Panc1 (cell line): ENCODE measurements at regions not wholly inside any gene's neighbourhood (a gene's known extent, or its start where the extent isn't known, plus 50 kb on each side); places are given as distances from the start of the nearest gene placed in this dataset.
"Not testable (repeated sequence)": the region's sequence is repeated elsewhere in the genome, so short reads cannot be mapped to it uniquely, and the experiment has no call there.

Source experiments
- ATAC-seq: fragments of 200-7000 bp; cut with Tn5 transposase; 2 replicates; pipeline ENCODE4 v1.9.1; 2020; ENCODE audit warnings: mild to moderate bottlenecking, moderate library complexity
- BruUV-seq: library from RNA; stranded (reverse); fragments of 400-500 nt; replicated peaks from 2 replicates; lab custom pipeline; 2021; lab: Mats Ljungman, UMichigan
- CTCF ChIA-PET: fragments of 300-600 bp; sonication (Branson Sonifier 250); formaldehyde crosslinking; loops from one replicate; lab custom pipeline; 2022; ENCODE audit warnings: antibody characterized with exemption; lab: Charles Lee
- POLR2A ChIA-PET: fragments of 300-600 bp; sonication (Branson Sonifier 250); formaldehyde crosslinking; loops from one replicate; lab custom pipeline; 2022; ENCODE audit warnings: antibody characterized with exemption; lab: Charles Lee
- DNase-seq: peaks from one replicate; pipeline ENCODE4 v3.0.0-alpha.2; 2010; ENCODE audit warnings: low read depth, low spot score
- H3K27ac ChIP-seq: 2 replicates; pipeline ENCODE4 v1.5.1; 2011; ENCODE audit warnings: mild to moderate bottlenecking, low read length, inconsistent platforms
- H3K27me3 ChIP-seq: fragments of 200-500 bp; sonication (Bioruptor generic); 2 replicates; pipeline ENCODE4 v1.6.0; 2014; ENCODE audit warnings: low read length, inconsistent platforms; ENCODE audit not compliant: control insufficient read depth, insufficient read depth
- H3K36me3 ChIP-seq: fragments of 200-500 bp; sonication (Bioruptor generic); 2 replicates; pipeline ENCODE4 v1.5.1; 2014; ENCODE audit warnings: inconsistent platforms, mild to moderate bottlenecking, low read length, moderate library complexity; ENCODE audit not compliant: control insufficient read depth, insufficient read depth
- H3K4me1 ChIP-seq: 2 replicates; pipeline ENCODE4 v1.5.1; 2011; ENCODE audit warnings: inconsistent platforms, mild to moderate bottlenecking, low read length, moderate library complexity; ENCODE audit not compliant: control insufficient read depth, insufficient read depth
- H3K4me3 ChIP-seq, 2 experiments: 2 replicates each; pipeline ENCODE4 v1.5.1; 2011 to 2012; ENCODE audit warnings: low read depth in 2 of 2, low read length in 2 of 2, mild to moderate bottlenecking in 2 of 2, inconsistent platforms in 1 of 2, moderate library complexity in 1 of 2
- H3K9me3 ChIP-seq: fragments of 200-500 bp; sonication (Bioruptor generic); 2 replicates; pipeline ENCODE4 v1.5.1; 2014; ENCODE audit warnings: low read depth, mild to moderate bottlenecking, inconsistent platforms, low read length, moderate library complexity; ENCODE audit not compliant: control insufficient read depth, insufficient read depth
- in situ Hi-C: cut with HindIII; loops from 2 replicates; pipeline ENCODE4 v1.10.0; 2016; ENCODE audit warnings: low sequenced_read_pairs, low pct_unique_long_range_greater_than_20kb
- intact Hi-C: fragments of 100-400 bp; cut with micrococcal nuclease; formaldehyde crosslinking; loops from one replicate; pipeline ENCODE4 v1.10.0; 2022; ENCODE audit not compliant: unreplicated experiment

DNA sequence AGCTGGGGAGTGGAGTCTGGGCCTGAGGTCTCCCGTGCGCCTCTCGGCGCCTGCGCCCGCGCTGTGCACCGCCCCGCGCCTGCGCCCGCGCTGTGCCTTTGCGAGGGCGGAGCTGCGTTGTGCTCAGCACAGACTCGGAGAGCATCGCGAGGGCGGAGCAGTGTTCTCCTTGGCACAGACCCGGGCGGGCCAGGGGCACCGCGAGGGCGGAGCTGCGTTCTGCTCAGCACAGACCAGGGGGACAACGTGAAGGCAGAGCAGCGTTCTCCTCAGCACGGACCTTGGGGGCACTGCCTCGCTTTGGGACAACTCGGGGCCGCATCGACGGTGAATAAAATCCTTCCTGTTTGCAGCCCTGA is 2968.4 kb downstream of the RPIA start:
- H3K4me3 ChIP-seq, DNase-seq, in situ Hi-C loops, H3K27me3 ChIP-seq, H3K27ac ChIP-seq, BruUV-seq, H3K4me1 ChIP-seq, POLR2A ChIA-PET, H3K36me3 ChIP-seq, H3K9me3 ChIP-seq, intact Hi-C loops, CTCF ChIA-PET: not testable (repeated sequence)
- peak; percentile 98 for ATAC-seq

DNA sequence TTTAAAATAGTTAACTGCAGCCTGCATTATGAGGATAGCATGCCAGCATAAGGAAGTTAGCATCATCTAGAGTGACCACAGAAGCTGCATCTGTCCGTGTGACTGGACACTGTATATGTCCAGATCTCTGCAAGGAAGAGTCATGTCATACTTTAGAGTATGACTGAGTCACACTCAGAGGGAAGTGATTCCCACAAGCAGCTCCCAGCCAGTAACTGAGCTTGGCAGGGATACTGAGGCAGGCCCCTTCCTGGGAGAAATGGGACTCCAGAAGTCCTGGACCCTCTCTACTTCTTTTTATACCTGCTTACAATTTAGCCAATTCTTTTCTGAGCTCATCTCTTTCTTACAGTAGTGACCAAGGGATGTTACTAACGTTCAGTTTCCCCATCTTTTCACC is 2975.9 kb downstream of the RPIA start:
- H3K9me3 ChIP-seq, POLR2A ChIA-PET, H3K4me3 ChIP-seq, intact Hi-C loops, BruUV-seq, H3K27ac ChIP-seq, H3K36me3 ChIP-seq, CTCF ChIA-PET, H3K27me3 ChIP-seq, in situ Hi-C loops, DNase-seq, ATAC-seq, H3K4me1 ChIP-seq: not testable (repeated sequence)

DNA sequence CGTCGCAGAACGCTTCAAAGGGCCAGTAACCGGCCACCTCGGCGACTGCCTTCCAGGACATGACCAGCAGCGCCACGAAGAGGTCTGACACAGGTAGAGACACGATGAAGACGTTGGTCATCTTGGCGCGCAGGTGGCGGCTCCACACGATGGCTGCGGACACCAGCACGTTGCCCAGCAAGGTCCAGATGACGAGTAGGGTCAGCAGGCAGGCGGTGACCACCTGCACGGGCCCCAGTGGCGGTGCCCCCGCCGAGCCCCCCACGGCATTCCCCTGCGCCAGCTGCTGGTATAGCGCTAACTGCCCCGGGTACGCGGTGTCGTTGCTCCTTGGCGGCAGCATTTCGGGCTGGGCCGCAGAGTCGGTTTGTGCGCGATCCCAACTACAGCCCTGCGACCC is 2994.1 kb downstream of the RPIA start:
- intact Hi-C loops, H3K27ac ChIP-seq, BruUV-seq, DNase-seq, CTCF ChIA-PET, H3K4me1 ChIP-seq, in situ Hi-C loops, H3K36me3 ChIP-seq, ATAC-seq, H3K9me3 ChIP-seq, POLR2A ChIA-PET, H3K4me3 ChIP-seq, H3K27me3 ChIP-seq: not testable (repeated sequence)

DNA sequence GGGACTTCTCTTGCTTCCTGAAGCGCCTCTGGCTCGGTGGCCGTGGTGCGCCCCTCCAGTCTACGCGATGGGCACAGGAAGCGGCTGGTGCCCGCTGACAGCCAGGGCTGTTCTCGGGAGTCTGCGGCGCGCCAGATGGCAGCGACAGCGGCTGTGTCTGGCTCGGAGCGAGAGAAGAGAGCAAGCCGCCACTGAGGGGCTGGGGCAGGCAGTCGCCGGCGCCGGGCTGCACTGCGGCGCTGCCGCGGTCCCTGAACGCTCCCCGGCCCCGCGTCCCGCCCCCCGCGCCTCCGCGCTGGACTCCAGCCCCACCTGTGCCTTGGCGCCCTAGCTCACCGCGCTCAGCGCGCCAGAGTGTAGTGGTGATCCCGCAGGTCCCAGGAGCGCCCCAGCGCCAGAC is 2994.6 kb downstream of the RPIA start:
- BruUV-seq, POLR2A ChIA-PET, CTCF ChIA-PET, ATAC-seq, intact Hi-C loops, DNase-seq, H3K27ac ChIP-seq, H3K36me3 ChIP-seq, H3K4me3 ChIP-seq, H3K27me3 ChIP-seq, H3K9me3 ChIP-seq, in situ Hi-C loops, H3K4me1 ChIP-seq: not testable (repeated sequence)
